ENCODE measurements at regions not wholly inside any gene's neighbourhood (a gene's known extent, or its start where the extent isn't known, plus 50 kb on each side); places are given as distances from the start of the nearest gene placed in this dataset.

DNA sequence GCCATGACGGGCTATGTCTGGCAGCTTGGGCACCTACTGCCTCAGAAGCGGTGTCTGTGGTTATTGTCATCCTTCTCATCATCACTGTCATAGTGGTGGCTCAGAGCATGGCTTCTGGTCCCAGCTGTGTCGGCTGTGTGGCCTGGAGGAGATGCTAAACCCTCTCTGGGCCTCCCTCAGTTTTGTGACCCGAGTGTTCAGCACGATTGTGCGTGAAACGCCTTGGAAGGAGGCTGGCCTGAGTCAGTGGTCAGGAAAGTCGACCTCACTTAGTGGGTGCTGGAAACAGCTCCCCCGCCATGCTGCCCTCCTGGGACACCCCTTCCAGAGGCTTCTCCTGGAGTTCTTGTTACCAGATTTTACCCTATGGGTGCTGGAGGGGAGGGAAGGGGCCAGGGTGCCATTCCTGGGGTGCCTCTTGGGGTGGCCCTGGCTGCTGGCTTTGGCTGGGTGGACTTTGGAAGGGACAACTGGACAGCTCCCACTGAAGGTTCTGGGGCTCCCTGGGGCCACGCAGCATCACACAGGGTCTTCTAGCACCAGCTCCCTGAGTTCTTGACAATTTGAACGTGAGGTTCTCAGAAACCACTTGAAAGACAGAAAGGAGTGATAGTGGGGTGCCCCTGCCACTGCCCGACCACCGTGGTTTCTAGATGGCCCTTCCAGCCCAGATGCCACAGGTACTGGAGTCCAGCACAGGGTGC lies 226.5 kb upstream of the GSE1 start:
- Histone ChIP-seq H4K8ac (replicated peaks; ENCODE audit: insufficient read length, low read depth, low read length) (no peak overlapping the region), H3K9me3 (ENCODE audit: control insufficient read depth, low read depth, low read length) (no peaks in the 10 kb centered on the region), H4K91ac (ENCODE audit: insufficient read length, low read depth, low read length) (no peak overlapping the region), H3K79me2 (ENCODE audit: insufficient read depth, low read length) (no peaks in the 10 kb centered on the region), H2BK15ac (ENCODE audit: low read depth, low read length) (no peak overlapping the region), H3K4me1 (ENCODE audit: insufficient read depth, low read length) (no peaks in the 10 kb centered on the region), H3K27me3 (ENCODE audit: insufficient read depth, low read length) (no peaks in the 10 kb centered on the region), H3K4me2 (ENCODE audit: insufficient read depth, insufficient read length, low read length) (no peak overlapping the region), H3K79me1 (ENCODE audit: insufficient read depth, low read depth, low read length, poor library complexity, severe bottlenecking) (no peaks in the 10 kb centered on the region), H3K4ac (ENCODE audit: low read depth, low read length) (no peak overlapping the region), H3K23me2 (ENCODE audit: insufficient read length, low read depth, low read length, poor library complexity, severe bottlenecking) (no peaks in the 10 kb centered on the region), H3K18ac (ENCODE audit: insufficient read length, low read depth, low read length) (no peak overlapping the region), H2BK5ac (ENCODE audit: insufficient read length, low read length) (no peak overlapping the region), H3K56ac (ENCODE audit: insufficient read length, low read depth, low read length) (no peak overlapping the region), H3K9ac (ENCODE audit: extremely low read depth, insufficient read length, low read length) (no peak overlapping the region), H4K5ac (ENCODE audit: insufficient read length, low read depth, low read length) (no peak overlapping the region), H2BK120ac (ENCODE audit: low read depth, low read length, poor library complexity, severe bottlenecking) (no peak overlapping the region), H3K14ac (ENCODE audit: insufficient read depth, low read length) (no peak overlapping the region), H2BK20ac (ENCODE audit: low read depth, low read length, poor library complexity, severe bottlenecking) (no peak overlapping the region), H3T11ph (ENCODE audit: low read length) (no peak overlapping the region), H2AK5ac (ENCODE audit: insufficient read length, low read length) (no peak overlapping the region), H3K27ac (ENCODE audit: insufficient read length, low read depth, low read length) (no peak overlapping the region), H2AFZ (ENCODE audit: low read length) (no peak overlapping the region), H4K20me1 (ENCODE audit: control insufficient read depth, insufficient read depth, insufficient read length) (peaks cover 3% of the 10 kb centered on the region), H2BK12ac (ENCODE audit: insufficient read length, low read depth, low read length) (no peak overlapping the region), H3K23ac (ENCODE audit: insufficient read length, low read depth, low read length) (no peak overlapping the region)
- H3K9me3 Mint-ChIP-seq, result no peaks in the 10 kb centered on the region
- peaks cover 6 to 17% of the 10 kb centered on the region in 2 experiments for H3K4me1 Mint-ChIP-seq
- no peak overlapping the region for H3K4me3 Mint-ChIP-seq
- peaks cover 5% of the 10 kb centered on the region for H3K27me3 Mint-ChIP-seq (ENCODE audit: low read depth)
- TF ChIP-seq, protein P1, sequence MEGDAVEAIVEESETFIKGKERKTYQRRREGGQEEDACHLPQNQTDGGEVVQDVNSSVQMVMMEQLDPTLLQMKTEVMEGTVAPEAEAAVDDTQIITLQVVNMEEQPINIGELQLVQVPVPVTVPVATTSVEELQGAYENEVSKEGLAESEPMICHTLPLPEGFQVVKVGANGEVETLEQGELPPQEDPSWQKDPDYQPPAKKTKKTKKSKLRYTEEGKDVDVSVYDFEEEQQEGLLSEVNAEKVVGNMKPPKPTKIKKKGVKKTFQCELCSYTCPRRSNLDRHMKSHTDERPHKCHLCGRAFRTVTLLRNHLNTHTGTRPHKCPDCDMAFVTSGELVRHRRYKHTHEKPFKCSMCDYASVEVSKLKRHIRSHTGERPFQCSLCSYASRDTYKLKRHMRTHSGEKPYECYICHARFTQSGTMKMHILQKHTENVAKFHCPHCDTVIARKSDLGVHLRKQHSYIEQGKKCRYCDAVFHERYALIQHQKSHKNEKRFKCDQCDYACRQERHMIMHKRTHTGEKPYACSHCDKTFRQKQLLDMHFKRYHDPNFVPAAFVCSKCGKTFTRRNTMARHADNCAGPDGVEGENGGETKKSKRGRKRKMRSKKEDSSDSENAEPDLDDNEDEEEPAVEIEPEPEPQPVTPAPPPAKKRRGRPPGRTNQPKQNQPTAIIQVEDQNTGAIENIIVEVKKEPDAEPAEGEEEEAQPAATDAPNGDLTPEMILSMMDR (conservative IDR thresholded peaks at IDR 0.05), result no peak
- H3K36me3 Mint-ChIP-seq (ENCODE audit: insufficient read depth in 1 of 3, low read depth in 3 of 3), result no peaks in the 10 kb centered on the region; a peak in 1 of 7 replicates
- DNase-seq, result no peak
- WGBS (ENCODE audit: extremely low coverage, insufficient read length, low lambda C conversion rate), result no CpG with 5 or more reads among the region's 13 CpGs
- no peak overlapping the region for H3K27ac Mint-ChIP-seq

Measured in H9 (cell line).